ENCODE measurements at regions not wholly inside any gene's neighbourhood (a gene's known extent, or its start where the extent isn't known, plus 50 kb on each side); places are given as distances from the start of the nearest gene placed in this dataset.

DNA sequence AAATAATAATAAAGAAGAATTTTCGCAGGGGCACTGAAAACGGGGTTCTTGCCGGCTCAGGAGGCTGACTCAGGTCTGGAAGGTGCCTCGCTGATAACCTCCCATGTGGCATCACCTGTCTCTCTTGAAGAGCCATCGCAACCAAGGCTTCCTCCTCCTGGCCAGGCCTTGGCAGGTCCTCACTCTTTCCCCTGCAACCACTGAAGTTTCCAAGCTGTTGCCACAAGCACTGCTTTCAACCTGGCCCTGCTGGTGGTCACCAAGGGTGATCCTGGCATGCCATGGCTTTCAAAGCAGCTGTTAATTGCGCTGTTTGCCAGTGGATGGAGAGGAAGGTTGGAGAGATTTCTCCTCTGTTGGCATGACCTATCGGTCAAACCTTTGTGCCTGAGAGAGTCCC is 163.6 kb upstream of the COPS8 start:
- ChIA-PET CTCF (interaction anchor here (0.7 kb wide), 1 partner anchor 30 kb away, joined by 3 read pairs; no protein-coding TSS in a partner anchor), POLR2A (no interaction called here)
- Mint-ChIP-seq H3K4me1 (ENCODE audit: insufficient read depth, unreplicated experiment) (peaks cover 4% of the 10 kb centered on the region), H3K27ac (ENCODE audit: low read depth, unreplicated experiment) (no peak overlapping the region), H3K27me3 (ENCODE audit: insufficient read depth, unreplicated experiment) (no peaks in the 10 kb centered on the region), H3K4me3 (ENCODE audit: unreplicated experiment) (no peak overlapping the region), H3K36me3 (ENCODE audit: insufficient read depth, unreplicated experiment) (no peaks in the 10 kb centered on the region), H3K9me3 (ENCODE audit: unreplicated experiment) (no peaks in the 10 kb centered on the region)
- BruUV-seq (replicated peaks) = no TSS peak
- intact Hi-C loops (cut with micrococcal nuclease) = no loop called here
- no peak for TF ChIP-seq CTCF (IDR thresholded peaks at IDR 0.05; ENCODE audit: unreplicated experiment)
- no peak for DNase-seq (ENCODE audit: unreplicated experiment)

GRCh38 chr2:236928380-236929037 is 157.2 kb upstream of the COPS8 start:
- ChIA-PET CTCF (interaction anchor here (0.6 kb wide), 3 partner anchors 46 to 1575 kb away, joined by 3 to 4 read pairs (median 4); no protein-coding TSS in a partner anchor), POLR2A (interaction anchor here (0.7 to 0.8 kb wide), 3 partner anchors 12 to 663 kb away, joined by 3 read pairs; no protein-coding TSS in a partner anchor)
- Mint-ChIP-seq H3K27me3 (ENCODE audit: insufficient read depth, unreplicated experiment) (peaks cover 27% of the 10 kb centered on the region), H3K4me1 (ENCODE audit: insufficient read depth, unreplicated experiment) (no peaks in the 10 kb centered on the region), H3K36me3 (ENCODE audit: insufficient read depth, unreplicated experiment) (no peaks in the 10 kb centered on the region), H3K9me3 (ENCODE audit: unreplicated experiment) (no peaks in the 10 kb centered on the region), H3K4me3 (ENCODE audit: unreplicated experiment) (no peak overlapping the region), H3K27ac (ENCODE audit: low read depth, unreplicated experiment) (no peak overlapping the region)
- BruUV-seq (replicated peaks) = no TSS peak
- intact Hi-C loops (cut with micrococcal nuclease) = no loop called here
- no peak for TF ChIP-seq CTCF (IDR thresholded peaks at IDR 0.05; ENCODE audit: unreplicated experiment)
- no peak for DNase-seq (ENCODE audit: unreplicated experiment)

DNA sequence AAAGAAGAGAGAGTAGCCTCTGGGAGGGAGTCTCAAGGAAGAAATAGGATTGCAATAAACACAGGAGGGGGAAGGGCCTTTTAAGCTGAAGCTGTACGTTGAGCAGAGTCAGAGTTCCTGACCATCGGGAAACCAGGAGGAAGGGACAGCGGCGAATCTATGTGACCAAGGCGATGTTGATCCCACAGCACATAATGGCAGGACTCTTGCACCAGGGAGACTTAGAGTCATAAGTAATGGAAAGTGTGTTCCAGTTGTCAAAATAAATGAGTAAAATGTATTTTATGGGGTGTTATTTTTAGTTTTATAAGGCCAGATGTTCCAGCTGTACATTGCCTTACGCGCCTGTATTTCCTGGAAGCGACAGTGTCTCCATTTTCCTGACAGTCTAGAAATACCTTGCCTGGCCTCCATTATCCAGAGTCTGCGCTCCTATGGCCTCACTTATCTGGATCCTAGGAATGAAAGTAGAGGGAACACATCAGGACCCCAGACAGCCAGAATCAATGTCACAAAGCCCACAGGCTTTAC is 152.8 kb upstream of the COPS8 start:
- H3K4me3 Mint-ChIP-seq (ENCODE audit: unreplicated experiment) = no peak overlapping the region
- TF ChIP-seq CTCF (IDR thresholded peaks at IDR 0.05; ENCODE audit: unreplicated experiment) = no peak
- H3K36me3 Mint-ChIP-seq (ENCODE audit: insufficient read depth, unreplicated experiment) = no peaks in the 10 kb centered on the region
- intact Hi-C loops (cut with micrococcal nuclease) = no loop called here
- no TSS peak for BruUV-seq (replicated peaks)
- no peak overlapping the region for H3K27ac Mint-ChIP-seq (ENCODE audit: low read depth, unreplicated experiment)
- H3K27me3 Mint-ChIP-seq (ENCODE audit: insufficient read depth, unreplicated experiment) = peaks cover 47% of the 10 kb centered on the region
- no peak for DNase-seq (ENCODE audit: unreplicated experiment)
- H3K4me1 Mint-ChIP-seq (ENCODE audit: insufficient read depth, unreplicated experiment) = peaks cover under 1% of the 10 kb centered on the region
- ChIA-PET CTCF (no interaction called here), POLR2A (no interaction called here)
- H3K9me3 Mint-ChIP-seq (ENCODE audit: unreplicated experiment) = no peaks in the 10 kb centered on the region

GRCh38 chr2:236934166-236934565 is 151.5 kb upstream of the COPS8 start:
- Mint-ChIP-seq H3K27me3 (ENCODE audit: insufficient read depth, unreplicated experiment) (peaks cover 47% of the 10 kb centered on the region), H3K4me1 (ENCODE audit: insufficient read depth, unreplicated experiment) (peaks cover 6% of the 10 kb centered on the region), H3K36me3 (ENCODE audit: insufficient read depth, unreplicated experiment) (no peaks in the 10 kb centered on the region), H3K27ac (ENCODE audit: low read depth, unreplicated experiment) (no peak overlapping the region), H3K4me3 (ENCODE audit: unreplicated experiment) (no peak overlapping the region), H3K9me3 (ENCODE audit: unreplicated experiment) (no peaks in the 10 kb centered on the region)
- BruUV-seq (replicated peaks) = no TSS peak
- CTCF ChIA-PET = no interaction called here
- POLR2A ChIA-PET = no interaction called here
- no peak for DNase-seq (ENCODE audit: unreplicated experiment)
- intact Hi-C loops (cut with micrococcal nuclease) = no loop called here
- TF ChIP-seq CTCF (IDR thresholded peaks at IDR 0.05; ENCODE audit: unreplicated experiment) = no peak

Measured in MCF 10A (cell line).